Activated CD4-positive, alpha-beta T cell treated with anti-CD3 and anti-CD28 coated beads, Interleukin-10, Interleukin-2, amounts not matched to agents 100 ng/mL and 50 ng/mL, durations not matched to agents 16 hours and 8 hours (primary cell): ENCODE measurements at regions not wholly inside any gene's neighbourhood (a gene's known extent, or its start where the extent isn't known, plus 50 kb on each side); places are given as distances from the start of the nearest gene placed in this dataset.

Source experiments
- DNase-seq: peaks from one replicate; pipeline ENCODE4 v3.0.0-alpha.2; 2020

DNA sequence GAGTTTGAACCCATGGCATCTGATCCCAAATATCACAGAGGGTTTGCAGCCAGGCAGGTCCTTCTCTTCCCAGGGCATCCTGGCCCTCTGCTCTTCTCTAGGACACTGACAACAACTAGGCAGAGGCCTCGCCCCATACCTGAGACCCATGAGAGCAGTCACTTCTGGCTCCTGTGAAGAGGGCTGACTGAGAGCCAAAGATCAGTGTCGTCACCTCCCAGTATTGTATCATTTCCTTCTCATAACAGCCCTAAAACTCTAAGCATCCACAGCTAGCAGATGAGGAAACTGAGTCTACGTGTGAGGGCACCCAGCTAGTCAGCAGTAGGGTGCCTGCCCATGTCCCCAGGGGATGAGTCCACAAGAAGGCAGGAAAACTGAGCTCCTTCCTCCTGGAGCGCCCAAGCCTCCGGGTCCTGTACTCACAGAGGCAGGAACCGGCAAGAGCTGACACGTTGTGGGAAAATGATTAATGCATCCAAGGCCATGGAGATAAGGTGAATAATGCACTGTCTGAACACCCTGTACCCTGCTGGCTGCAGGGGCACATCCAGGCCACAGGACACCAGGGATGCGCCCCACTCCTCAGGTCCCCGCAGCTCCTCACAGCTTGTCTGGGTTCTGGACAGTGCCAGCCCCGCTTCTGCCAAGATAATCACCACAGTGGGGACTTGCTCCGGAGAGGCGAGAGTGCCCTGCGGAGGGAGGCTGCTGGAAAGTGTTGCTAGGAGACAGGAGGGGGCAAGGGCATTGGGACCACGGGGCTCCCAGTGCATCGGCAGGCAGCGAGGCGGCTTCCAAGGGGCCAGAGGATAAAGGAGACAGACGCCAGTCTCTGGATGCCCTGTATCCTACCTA lies 340.0 kb downstream of the NPHP4 start:
- DNase-seq = no peak

DNA sequence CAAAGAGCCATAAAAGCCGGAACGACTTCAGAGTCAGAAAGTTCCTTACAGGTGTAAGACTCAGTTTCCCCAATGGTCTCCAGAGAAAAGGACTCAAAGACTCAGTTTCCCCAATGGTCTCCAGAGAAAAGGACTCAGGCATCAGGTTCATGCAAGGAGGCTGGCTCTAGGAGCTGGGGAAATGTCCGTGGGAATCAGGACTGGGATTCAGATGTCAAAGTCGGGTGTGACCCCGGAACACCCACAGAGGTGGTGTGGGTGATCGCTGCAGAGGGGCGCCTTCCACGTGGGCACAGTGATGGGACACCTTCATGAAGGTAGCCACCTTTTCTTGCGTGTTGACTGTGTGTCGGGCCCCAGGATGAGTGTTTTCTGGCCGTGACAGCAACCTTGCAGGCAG lies 340.8 kb downstream of the NPHP4 start:
- DNase-seq = no peak

DNA sequence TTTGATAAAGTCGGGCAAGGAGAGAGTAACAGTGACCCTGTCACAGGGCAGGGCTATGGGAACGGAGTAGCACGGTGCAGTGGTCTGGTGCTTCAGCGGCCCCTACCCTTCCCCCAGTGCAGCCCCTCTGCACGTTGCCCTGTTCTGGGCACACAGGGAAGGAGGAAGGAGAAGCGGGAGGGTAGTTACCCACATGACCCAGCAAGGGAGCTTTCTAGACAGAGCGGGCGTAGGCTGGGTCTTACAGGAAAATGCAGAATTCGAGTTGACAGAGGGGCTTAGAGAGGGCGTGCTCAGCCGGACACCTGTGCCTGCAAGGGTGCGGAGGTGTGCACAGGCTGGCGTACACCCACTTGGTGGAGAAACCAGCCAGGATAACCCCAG lies 341.2 kb downstream of the NPHP4 start:
- no peak for DNase-seq

DNA sequence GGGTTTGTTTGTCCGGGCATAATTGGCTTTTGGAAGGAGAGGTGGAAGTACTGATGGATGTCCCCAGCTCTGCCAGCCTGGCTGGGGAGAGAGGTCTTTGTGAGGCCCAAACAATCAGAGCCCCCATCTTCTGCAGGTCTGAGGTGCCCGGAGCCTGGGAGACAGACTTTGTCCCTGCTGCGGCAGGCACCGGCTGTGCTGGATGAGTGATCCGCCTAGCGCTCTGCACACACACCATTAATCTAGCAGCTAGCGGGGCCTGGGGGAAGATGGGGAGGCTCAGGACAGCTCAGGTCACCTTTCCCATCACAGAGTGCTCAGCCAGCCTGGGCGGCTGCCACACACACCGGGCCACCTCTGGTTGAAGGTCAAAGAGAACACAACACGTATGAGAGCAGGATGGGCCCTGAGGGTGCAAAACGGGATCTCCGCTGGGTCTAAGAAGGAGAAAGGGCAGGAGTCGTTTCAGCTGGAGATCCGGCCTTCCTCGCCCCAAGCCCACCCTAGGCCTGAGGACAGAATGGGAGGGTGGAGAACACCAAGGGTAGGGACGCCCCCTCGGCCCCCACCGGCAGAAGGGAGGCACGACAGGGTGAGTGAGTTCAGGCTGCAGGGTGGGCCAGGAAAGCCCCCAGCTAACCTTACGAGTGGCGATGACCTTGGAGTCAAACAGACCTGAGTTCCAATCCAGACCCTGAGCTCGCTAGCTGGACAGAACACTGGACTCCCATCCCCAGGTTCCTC lies 341.8 kb downstream of the NPHP4 start:
- DNase-seq = no peak

DNA sequence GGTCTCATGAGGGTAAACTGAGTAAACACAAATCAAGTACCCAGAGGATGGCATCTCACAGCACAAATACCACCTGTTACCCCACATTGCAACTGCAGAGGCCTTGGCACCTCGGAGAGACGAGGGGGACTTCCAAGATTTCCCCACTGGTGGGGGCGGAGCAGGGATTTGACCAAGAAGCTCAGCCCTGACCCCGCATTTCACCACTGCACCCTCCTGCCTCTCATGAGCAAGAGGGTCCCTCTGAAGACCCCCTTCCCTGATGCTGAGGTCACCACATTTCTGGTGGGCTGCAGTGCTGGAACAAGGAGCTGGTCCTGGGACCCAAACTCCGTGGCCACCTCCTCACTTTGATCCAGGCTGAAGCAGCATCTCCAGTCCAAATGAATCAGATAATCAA lies 342.4 kb downstream of the NPHP4 start:
- DNase-seq = no peak

DNA sequence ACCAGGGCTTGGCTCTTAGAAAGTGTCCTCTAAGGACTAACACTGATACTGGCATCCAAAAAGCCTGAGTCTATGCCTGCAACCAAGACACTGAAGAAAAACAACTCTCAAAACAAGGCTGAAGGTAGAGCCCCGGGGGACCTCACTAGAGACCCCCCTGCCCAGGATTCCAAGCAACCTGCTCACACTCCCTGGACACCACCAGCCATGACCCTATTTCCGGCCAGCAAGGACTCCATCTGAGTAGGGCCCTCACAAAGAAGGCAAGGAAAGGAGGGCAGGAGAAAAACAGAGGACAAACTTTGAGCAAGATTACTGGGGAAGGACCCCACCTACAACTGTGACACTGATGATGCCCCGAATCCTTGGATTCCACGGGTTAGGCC lies 343.1 kb downstream of the NPHP4 start:
- DNase-seq = no peak

DNA sequence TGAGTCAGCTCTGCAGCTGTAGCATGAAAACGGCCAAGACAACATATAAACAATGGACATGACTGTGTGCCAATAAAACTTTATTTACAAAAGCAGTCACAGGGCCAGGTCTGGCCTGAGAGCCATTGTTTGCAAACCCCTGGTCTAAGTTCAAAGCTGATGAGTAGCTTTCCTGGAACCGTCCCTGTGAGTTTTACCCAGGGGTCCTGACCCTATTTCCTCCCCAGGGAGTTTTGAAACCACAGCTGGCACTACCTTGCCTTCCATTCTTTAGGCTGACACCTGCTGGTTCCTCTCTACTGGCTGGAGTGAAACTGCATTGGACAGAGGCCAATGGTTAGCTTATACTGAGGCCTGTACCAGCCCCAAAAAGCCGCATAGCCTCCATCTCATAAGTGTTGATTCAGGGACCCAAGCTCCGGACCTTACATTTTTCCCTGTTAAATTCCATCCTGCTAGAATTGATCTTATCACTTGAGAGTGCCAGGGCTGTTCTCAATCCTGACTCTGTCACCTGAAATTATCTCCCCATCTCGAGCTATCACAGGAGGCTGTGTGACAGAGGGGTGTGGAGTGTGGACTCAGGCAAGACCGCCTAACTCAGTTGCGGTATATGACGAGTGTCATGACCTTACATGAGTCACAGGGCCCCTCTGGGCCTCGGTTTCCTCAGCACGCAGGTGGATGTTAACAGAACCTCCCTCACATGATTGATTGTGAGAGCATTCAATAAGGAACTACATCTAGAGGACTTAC lies 343.6 kb downstream of the NPHP4 start:
- no peak for DNase-seq

DNA sequence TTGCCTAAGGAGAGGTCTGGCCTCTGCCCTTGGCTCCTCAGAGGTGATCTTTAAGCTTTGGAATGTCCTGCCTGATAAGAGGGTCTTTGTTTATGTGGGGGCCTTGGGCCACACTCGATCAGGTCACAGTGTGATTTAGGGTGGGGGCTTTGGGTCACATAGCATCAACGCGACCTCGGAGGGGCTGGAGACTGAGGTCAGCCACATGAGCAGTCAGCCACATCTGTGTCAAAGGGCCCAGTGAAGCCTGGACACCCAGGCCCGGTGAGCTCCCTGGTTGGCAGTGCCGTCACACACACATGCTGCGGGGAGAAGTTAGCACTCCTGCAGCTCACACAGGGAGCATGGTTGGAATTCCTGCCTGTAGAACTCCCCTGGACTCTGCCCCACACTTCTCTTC lies 345.0 kb downstream of the NPHP4 start:
- no peak for DNase-seq

DNA sequence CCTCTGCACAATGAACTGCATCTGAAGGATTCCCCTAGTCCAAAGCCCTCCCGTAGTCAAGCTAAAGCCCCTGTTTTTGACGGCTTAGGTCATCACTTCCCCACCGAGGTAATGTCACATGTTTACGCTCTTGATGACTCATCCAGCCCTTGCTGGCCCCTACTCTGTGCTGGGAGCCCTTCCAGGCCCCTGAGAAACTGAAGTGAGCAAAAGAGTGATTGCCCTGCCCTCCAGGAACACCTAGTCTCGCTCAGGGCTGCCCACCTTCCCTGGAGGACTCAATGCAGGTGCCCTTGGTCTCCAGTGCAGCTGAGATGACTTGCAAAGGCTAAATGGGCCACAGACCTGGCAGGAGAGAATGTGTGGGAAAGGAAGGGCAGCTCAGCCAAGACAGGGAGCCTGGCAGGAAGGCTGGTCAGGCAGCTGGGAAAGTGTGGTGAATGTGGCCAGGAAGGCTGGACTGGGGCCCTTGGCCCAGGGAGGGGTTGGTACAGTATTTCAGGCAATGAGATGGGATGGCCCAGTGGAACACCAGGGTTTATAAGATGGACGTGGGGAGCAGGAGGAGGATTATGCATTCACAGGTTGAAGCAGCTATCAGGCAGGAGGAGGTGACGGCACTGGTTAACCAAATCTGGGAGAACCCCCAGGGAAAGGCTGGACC lies 345.6 kb downstream of the NPHP4 start:
- no peak for DNase-seq

DNA sequence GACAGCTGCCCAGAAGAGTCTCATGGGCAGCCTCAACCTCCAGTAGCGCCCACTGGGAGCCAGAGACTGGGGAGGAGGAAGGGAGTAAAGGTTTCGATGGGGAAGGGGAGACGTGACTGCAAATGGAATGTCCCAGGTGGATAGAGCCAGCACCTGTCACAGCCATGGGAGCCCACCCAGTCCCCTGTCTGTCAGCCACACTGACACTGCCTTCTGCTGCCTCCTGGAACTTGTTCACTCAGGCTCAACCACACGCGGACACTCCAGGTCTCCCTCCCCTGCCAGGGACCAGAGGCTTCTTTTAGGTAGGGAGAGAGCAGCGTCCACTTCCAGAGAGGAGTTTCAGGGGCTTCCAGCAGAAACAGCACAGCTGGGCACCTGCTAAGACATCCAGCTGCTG lies 346.3 kb downstream of the NPHP4 start:
- no peak for DNase-seq

DNA sequence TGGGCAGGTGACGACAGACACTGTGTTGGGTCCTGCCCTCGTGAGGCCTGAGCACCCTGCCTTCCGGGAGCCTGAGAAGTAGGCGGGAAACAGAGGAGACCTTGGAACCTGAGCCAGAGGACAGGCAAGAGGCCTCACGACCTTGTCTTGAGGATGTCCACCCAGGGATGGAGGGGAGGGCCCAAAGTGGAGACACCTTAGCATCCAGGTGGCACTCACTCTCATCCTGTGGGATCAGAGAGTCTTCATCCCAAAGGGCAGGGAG lies 347.2 kb downstream of the NPHP4 start:
- no peak for DNase-seq

DNA sequence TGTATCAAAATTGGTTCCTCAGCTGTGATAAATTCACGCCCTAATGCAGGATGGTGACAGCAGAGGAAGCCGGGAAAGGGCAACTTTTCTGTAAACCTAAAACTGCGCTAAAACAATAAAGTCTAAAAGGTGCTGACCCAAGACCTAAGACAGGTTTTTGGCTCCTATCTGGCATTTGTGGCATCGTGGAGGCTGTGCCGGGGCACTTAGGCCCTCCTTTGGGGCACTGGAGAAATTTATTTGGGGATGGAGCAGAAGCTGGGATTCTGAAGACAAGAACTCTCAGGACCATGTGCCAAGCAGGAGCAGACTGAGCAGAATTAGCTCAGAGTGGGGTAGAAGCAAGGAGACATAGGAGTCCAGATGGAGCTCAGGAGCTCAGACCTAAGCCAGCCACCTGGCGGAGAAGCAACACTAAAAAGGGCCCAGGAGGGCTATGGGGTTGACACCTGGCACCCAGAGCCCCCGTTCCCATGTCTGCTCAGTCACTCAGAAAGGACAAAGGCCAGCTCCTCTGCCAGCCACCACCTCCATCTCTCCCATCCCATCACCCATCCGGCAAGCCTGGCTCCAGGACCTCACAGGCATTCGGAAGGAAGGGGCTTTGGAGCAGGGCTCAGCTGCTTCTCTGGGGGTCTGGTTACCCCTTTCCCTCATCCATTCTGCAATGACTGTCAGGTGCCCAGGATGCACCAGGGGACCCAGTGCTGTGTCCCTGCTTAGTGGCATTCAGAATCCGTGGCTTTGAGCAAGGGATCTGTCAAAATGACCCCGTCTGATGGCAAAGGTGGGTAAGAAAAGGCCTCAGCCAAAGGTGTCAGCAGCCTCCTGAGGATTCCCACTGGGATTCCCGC lies 347.7 kb downstream of the NPHP4 start:
- DNase-seq = no peak

DNA sequence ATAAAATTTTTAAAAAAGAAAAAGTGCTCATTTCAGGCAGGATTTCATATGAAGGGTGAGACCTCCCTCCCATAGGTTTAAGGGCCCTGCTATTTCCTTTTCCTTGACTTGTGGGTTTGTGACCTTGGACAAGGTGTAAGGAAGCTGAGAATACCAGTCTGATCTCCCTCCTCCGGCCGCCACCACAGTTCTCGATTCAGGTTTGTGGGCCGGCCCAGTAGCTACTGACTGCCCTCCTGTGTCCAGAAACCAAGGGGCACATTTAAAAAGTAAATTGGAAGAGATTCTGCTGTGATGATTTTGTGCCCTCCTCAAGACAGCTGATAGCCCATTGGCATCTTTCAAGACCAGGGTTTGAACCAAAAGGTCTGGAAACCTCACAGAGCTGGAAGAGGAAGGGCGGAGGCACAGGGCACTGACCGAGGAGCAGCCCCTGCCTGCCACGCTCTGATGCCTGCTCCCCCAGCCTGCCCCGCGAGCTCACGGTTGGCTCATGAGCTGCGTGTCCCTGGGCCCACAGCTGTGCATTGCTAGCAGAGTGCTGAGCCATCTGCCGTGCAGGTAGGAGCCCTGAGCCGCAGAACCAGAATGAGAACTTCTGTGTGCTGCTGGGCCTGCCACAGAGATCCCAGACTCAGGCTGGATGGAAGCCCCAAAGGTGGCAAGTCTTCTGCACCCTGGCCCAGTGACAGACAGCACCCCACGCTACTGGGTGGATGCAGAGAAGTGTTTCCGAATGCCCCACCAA lies 348.7 kb downstream of the NPHP4 start:
- DNase-seq = no peak

DNA sequence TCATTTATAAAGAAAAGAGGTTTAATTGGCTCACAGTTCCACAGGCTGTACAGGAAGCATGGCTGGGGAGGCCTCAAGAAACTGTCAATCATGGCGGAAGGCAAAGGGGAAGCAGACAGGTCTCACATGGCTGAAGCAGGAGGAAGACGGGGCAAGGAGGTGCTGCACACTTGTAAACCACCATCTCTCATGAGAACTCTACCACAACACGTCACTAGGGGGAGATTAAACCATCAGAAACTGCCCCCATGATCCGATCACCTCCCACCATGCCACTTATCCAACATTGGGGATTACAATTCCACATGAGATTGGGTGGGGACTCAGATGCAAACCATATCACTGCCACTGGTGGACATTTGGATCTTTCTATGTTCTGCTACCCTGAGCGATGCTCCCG lies 351.4 kb downstream of the NPHP4 start:
- DNase-seq = no peak

DNA sequence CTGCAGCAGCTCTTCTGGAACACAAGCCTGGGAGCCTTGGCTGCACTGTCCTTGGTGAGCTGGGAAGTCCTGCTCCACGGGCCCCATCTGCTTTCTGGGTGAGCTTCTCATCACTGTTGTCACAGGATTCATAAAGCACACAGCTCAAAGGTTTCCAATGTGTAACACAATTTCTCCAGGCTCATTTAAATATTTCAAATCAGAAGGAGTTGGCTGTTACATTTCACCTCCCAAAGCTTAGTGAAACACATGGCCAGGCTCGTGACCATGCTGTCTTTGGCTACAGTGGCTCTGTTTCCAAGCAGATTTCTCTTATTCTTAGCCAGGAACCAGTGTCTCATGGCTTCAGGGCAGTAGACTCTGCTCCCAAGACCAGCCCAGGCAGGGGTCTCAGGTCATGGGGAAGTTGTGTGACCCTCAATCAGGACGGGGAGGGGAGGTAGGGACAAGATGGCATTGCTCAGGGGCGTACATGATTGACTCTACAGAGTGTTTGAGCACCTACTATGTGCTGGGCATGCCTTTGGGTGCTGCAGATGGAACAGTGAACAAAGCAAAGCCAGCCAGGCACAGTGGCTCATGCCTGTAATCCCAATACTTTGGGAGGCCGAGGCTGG lies 353.0 kb downstream of the NPHP4 start:
- no peak for DNase-seq

DNA sequence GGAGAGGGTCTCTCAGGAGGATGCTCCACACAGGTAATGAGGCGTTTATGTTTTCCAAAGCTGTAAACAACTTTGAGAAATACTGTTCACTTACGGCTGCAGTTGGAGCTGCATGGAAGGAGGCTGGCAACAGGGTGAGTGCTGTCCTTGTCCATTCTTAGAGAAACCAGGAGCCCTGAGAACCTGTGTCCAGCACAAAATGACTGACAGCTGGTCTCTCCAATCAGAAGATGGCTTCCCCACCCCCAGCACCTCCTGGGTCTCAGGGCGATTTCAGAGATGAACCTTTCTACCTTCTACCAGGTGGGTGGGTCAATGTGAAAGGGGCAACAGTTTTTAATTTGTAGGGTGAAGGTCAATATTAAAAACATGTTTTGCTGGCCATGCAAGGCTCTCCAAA lies 353.6 kb downstream of the NPHP4 start:
- DNase-seq = no peak

DNA sequence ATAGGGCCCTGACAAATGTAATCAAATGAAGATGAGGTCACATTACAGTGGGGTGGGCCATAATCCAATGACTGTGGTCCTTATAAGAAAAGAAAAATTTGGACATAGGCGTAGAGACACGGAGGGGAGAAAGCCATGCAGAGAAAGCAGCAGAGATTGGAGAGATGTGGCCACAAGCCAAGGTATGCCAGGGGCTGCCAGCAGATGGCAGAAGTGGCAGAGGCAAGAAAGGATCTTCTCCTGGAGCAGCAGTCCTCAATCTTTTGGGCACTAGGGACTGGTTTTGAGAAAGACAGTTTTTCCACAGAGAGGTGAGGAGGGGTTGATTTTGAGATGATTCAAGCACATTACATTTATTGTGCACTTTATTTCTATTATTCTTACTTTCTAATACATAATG lies 355.1 kb downstream of the NPHP4 start:
- peak; percentile 17 for DNase-seq

DNA sequence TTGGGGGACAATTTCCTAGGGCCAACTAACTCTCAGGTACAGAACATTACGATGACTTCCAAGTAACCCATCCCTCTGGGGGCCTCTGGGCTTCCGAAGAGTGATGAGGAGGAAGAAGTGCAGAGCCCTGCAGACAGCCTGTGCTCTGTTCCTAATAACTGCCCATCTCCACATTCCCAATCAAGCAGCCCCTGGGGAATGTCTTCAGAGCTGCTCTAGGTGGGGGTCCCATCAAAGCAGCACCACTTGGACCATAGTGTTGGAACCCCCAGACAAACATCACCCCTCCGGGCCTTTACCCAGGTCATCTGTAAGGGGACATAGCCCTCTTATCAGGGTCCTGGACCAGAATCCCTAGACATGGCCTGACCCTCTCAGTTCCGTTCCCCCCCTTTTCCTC lies 357.3 kb downstream of the NPHP4 start:
- no peak for DNase-seq

DNA sequence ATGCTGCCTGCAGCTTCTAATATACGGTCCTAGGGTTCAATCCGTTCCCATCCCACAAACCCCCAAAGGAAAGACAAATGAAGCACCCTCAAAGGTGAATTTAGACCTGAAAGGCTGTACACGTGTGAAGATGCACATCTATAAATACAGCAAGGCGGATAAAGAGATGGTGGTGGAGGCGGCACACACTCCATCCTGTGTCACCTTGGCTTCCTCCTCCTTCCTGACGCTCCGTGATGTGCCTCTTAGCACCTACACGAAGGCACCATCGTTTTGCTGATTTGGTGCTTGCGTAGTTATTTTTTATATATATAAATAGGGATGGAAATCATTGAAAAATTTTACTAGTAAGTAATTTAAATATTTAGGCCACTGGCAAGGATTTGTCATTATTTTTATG lies 359.4 kb downstream of the NPHP4 start:
- DNase-seq = no peak

DNA sequence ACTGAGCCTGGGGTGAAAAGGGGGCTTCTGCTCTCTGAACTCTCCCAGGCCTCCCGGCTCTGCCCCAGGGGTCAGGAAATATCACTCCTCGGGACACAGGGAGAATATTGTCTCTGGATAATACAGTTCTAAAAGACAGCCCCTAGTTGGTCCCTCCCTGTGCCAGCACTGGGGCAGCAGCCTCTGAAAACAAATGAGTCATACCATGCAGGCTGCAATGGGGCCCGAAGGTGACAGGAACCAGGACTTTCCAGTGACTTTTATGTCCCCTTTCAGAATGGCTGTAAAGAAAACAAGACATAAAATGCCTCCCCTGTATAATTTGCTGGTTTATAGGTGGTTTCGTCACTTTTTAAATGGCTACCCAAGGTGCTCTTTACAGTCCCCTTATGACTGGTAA lies 360.0 kb downstream of the NPHP4 start:
- peak; percentile 19 for DNase-seq

DNA sequence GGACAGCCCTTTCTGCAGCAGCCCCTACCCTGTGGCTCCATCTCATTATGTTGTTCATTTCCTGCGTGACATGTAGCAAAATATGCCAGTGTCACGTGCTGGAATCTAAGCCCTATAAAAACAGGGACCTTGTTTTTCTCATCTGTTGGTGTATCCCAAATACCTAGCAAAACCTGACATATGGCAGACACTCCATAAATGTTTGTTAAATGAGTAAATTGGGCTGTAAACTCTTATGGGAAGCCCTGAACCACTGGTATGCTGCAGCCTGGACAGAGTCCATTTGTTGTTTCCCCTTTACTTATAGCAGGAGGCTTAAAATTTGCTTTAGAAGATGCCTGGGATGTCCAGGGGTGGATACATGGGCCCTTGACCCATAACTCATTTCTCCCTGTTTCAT lies 363.8 kb downstream of the NPHP4 start:
- DNase-seq = no peak
